Spinal cord (tissue), 10 donors: ENCODE measurements at regions not wholly inside any gene's neighbourhood (a gene's known extent, or its start where the extent isn't known, plus 50 kb on each side); places are given as distances from the start of the nearest gene placed in this dataset. TPM values are rescaled to one million over a fixed set of nuclear protein-coding genes. Genes with fewer than 3 reads are reported as not detected.

Experiments
- DNase-seq, 6 donors: peaks; one replicate each; pipeline versions ENCODE4 v3.0.0 to v3.0.0-alpha.2; 2013 to 2015; ENCODE audit warnings: low spot score in 6 of 6, low read depth in 4 of 6
- H3K27ac ChIP-seq: one replicate; pipeline ENCODE4 v1.5.1; 2013; ENCODE audit warnings: low read depth, low read length, control low read depth
- H3K27me3 ChIP-seq: one replicate; pipeline ENCODE4 v1.6.1; 2013; ENCODE audit warnings: low read length; ENCODE audit not compliant: control insufficient read depth, insufficient read depth
- H3K36me3 ChIP-seq: one replicate; pipeline ENCODE4 v1.6.1; 2013; ENCODE audit warnings: low read length; ENCODE audit not compliant: control insufficient read depth, insufficient read depth
- H3K4me1 ChIP-seq: one replicate; pipeline ENCODE4 v1.6.1; 2013; ENCODE audit warnings: low read length; ENCODE audit not compliant: control insufficient read depth, insufficient read depth
- H3K4me3 ChIP-seq: one replicate; pipeline ENCODE4 v1.5.1; 2013; ENCODE audit warnings: low read depth, low read length, control low read depth
- H3K9me3 ChIP-seq: one replicate; pipeline ENCODE4 v1.6.1; 2013; ENCODE audit warnings: low read length; ENCODE audit not compliant: control insufficient read depth, insufficient read depth
- WGBS: methylation state at CpG from one replicate; pipeline ENCODE4 v1.1.5; 2013; ENCODE audit warnings: missing lambda C conversion rate; ENCODE audit not compliant: insufficient coverage; 5-methylcytosine and 5-hydroxymethylcytosine counted together
- small RNA-seq: library from RNA; depleted of rRNA; stranded (forward); fragments of <200 nt; gene quantifications from one replicate; pipeline ENCODE3, GENCODE V24; 2014; ENCODE audit warnings: low replicate concordance
- donor health status: healthy.

- Histone ChIP-seq H3K27me3 (no peaks in the 10 kb centered on the region), H3K4me3 (no peak overlapping the region), H3K36me3 (no peaks in the 10 kb centered on the region), H3K9me3 (no peaks in the 10 kb centered on the region), H3K4me1 (no peaks in the 10 kb centered on the region), H3K27ac (no peak overlapping the region)
- 80% methylated on average over 1 of the region's 2 CpGs for WGBS
- DNase-seq = no peak
Measured at GRCh38 chr7:120216947-120217346, 56.0 kb upstream of the KCND2 start.

- Histone ChIP-seq H3K36me3 (no peaks in the 10 kb centered on the region), H3K27me3 (no peaks in the 10 kb centered on the region), H3K4me1 (no peaks in the 10 kb centered on the region), H3K9me3 (no peaks in the 10 kb centered on the region), H3K4me3 (no peak overlapping the region), H3K27ac (no peak overlapping the region)
- peak in 1 of 6 donors; percentile 57 for DNase-seq
Measured at GRCh38 chr7:120218712-120219111, 54.3 kb upstream of the KCND2 start.

GRCh38 chr7:120221666-120222065 lies 51.3 kb upstream of the KCND2 start:
- H3K27me3 ChIP-seq = no peaks in the 10 kb centered on the region
- no peaks in the 10 kb centered on the region for H3K4me1 ChIP-seq
- no peak overlapping the region for H3K27ac ChIP-seq
- H3K9me3 ChIP-seq = no peaks in the 10 kb centered on the region
- H3K4me3 ChIP-seq = no peak overlapping the region
- DNase-seq = peak in 1 of 6 donors; percentile 65
- no peaks in the 10 kb centered on the region for H3K36me3 ChIP-seq

Small RNA genes in the stretch of these regions (small RNA-seq; reads per million reads assigned to genes)
- gene RNU1-29P = not detected
